Epithelial cell of proximal tubule (primary cell): ENCODE measurements at regions not wholly inside any gene's neighbourhood (a gene's known extent, or its start where the extent isn't known, plus 50 kb on each side); places are given as distances from the start of the nearest gene placed in this dataset.

Experiments used
- DNase-seq: peaks from one replicate; pipeline ENCODE4 v3.0.0-alpha.2; 2011; ENCODE audit warnings: low read depth
- H3K4me3 ChIP-seq: 2 replicates; pipeline ENCODE4 v1.5.1; 2011; ENCODE audit warnings: low read depth, mild to moderate bottlenecking, low read length
- TF ChIP-seq, protein P1 (sequence below): conservative IDR thresholded peaks from 2 replicates; pipeline ENCODE4 v1.5.1; 2012; ENCODE audit warnings: low read depth, mild to moderate bottlenecking, low read length

DNA sequence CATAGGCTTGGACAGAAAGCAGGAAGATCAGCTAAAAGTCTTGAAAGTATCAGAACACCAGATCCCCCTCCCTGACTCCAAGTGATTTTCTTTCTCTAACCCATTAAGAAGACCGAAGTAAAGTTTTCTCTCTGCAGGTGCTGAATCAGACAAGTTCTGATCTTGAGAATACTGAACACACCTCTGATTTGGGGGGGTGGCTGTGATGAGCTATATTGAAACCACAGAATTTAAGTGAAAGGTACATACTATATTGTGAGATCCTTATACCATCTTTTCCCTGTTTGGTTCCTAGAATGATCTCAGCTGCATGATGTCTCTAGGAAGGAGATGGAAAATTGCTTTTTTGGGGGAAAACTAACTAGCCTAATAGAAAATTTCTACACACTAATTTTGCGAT is 196.0 kb downstream of the DIPK2A start:
- DNase-seq: no peak
- TF ChIP-seq, protein P1, sequence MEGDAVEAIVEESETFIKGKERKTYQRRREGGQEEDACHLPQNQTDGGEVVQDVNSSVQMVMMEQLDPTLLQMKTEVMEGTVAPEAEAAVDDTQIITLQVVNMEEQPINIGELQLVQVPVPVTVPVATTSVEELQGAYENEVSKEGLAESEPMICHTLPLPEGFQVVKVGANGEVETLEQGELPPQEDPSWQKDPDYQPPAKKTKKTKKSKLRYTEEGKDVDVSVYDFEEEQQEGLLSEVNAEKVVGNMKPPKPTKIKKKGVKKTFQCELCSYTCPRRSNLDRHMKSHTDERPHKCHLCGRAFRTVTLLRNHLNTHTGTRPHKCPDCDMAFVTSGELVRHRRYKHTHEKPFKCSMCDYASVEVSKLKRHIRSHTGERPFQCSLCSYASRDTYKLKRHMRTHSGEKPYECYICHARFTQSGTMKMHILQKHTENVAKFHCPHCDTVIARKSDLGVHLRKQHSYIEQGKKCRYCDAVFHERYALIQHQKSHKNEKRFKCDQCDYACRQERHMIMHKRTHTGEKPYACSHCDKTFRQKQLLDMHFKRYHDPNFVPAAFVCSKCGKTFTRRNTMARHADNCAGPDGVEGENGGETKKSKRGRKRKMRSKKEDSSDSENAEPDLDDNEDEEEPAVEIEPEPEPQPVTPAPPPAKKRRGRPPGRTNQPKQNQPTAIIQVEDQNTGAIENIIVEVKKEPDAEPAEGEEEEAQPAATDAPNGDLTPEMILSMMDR: no peak
- H3K4me3 ChIP-seq: no peak overlapping the region

DNA sequence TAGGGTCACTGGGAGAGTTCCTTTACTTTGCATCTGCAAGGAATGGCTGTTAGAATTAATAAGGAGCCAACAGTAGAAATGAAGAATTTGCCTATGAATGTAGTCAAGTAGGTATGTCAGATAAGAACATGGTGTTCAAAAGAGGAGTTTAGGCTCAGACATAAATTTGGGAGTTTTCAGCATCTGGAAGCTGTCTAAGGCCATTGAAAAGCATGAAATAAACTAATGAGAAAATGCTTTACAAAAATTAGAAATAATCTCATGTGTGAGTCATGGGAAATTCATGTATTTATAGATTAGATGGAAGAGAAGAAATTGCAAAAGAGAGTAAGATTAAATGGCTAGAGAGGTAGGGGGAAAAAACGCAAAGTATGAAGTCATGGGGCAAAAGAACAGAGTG is 201.9 kb downstream of the DIPK2A start:
- TF ChIP-seq, protein P1: no peak
- DNase-seq: no peak
- no peak overlapping the region for H3K4me3 ChIP-seq

DNA sequence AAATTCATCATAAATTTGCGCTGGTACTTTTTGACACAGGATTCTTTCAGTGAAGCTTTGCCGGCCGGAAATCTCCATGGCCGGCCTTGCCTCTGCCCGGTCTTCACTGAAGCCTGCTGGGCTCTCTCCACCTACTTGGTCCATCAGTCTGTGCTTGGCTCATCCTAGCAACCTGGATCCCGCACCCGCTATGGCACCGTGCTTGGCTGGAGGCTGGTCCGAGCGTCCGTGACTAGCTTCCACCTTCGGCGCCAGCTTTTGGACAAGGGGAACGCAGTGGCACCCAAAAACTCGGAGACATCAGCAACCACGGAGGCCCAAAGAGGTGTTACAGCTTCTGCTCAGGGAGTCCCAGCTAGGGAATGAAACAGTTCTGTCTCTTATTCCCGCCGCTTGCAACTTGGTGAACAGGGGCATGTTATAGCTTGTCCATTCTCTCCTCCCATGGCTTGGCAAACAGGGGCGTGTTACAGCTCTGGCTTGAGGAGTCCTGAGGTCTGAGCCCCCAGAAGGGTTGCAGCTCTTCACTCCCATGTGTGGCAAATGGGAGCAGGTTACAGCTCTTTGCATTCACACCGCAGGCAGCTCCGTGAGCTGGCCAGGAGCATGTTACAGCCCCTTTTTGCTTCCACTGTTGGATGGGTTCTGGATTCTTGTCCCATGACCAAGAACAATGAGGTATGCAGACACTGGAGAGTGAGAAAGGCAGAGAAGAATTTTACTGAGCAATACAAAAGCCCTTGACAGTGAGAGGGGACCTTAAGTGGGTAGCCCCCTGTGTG is 204.2 kb downstream of the DIPK2A start:
- H3K4me3 ChIP-seq: no peak overlapping the region
- TF ChIP-seq, protein P1: no peak
- no peak for DNase-seq

DNA sequence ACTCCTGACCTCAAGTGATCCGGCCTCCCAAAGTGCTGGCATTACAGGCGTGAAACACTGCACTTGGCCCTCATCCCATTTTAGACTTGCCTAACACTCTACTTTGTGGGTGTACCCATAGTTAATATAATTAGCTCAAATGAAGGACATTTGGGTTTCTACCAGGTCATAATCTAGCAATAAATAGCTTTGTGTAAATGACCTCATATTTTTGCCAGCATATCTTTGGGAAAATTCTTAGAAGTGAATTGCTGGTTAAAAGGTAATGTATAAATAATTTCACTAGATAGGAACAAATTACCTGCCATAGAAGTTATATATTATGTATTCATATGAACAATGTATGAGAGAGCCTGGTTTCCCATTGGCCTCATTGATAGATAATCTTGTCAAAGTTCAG is 206.0 kb downstream of the DIPK2A start:
- TF ChIP-seq, protein P1: no peak
- no peak for DNase-seq
- no peak overlapping the region for H3K4me3 ChIP-seq

DNA sequence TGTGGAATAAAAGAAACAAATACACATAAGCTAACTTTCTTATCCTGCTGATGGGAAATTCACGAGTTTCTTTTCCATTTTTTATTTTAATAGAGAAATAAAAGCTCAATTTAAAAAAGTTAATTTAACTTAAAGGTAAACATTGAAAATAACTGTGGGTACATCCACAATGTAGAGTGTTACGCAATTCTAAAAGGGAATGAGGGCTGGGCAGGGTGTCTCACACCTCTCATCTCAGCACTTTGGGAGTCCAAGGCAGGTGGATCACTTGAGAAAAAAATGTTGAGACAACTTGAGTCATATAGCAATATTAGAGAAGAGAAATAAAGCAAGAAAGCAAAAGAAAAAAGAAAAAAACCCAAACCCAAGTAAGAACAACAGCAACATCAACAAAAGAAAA is 207.0 kb downstream of the DIPK2A start:
- no peak for DNase-seq
- TF ChIP-seq, protein P1: no peak
- H3K4me3 ChIP-seq: no peak overlapping the region

DNA sequence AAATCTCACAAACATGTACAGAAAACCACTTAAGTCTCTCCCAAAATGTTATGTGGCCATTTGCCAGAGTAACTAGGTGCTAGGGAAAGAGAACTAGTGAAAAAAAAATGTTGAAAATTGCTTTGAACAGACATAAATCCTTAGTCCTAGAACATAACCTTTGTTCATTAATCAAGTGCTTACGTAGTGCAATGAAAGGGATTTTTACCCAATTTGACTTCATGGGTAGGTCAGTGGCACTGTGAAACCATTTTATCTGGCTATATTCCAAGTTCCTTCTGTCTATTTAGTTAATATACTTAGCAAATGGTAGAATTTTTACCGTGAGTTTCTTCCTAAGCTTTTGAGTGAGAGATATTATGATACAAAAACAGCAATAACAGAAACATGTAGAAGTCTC is 209.4 kb downstream of the DIPK2A start:
- H3K4me3 ChIP-seq: no peak overlapping the region
- TF ChIP-seq, protein P1: no peak
- DNase-seq: no peak

DNA sequence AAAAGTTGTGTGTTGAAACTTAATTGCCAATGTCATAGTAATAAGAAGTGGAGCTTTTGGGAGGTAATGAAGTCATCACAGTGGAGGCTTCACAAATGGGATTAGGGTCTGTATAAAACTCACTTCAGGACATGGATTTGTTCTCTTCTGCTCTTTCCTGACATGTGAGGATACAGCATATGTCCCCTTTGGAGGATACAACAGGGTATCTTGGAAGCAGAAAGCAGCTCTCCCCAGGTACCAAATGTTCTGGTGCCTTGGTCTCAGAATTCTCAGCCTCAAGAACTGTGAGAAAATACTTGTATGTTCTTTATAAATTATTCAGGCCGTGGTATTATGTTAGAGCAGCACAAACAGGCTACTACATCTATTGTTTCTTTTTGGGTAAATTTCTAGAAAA is 210.9 kb downstream of the DIPK2A start:
- DNase-seq: no peak
- no peak overlapping the region for H3K4me3 ChIP-seq
- TF ChIP-seq, protein P1: no peak
